Esophagus squamous epithelium (tissue), 5 donors: ENCODE measurements at regions not wholly inside any gene's neighbourhood (a gene's known extent, or its start where the extent isn't known, plus 50 kb on each side); places are given as distances from the start of the nearest gene placed in this dataset.

ENCODE experiments used
- DNase-seq: peaks from one replicate; lab custom pipeline; 2025; lab: John Stamatoyannopoulos, UW
- H3K27ac ChIP-seq, 4 donors: fragments of 200-600 bp; sonication (generic); one replicate each; pipeline ENCODE4 v1.5.1; 2016 to 2019; ENCODE audit warnings: mild to moderate bottlenecking in 1 of 4
- H3K27me3 ChIP-seq, 4 donors: fragments of 200-600 bp; sonication (generic); 1 replicate in 3 of 4; 2 replicates in 1 of 4; pipeline versions ENCODE4 v1.5.1 to v1.6.0; 2017 to 2021; ENCODE audit warnings: antibody characterized with exemption in 1 of 4
- H3K36me3 ChIP-seq, 3 donors: fragments of 200-600 bp; sonication (generic); one replicate each; pipeline ENCODE4 v1.5.1; 2016 to 2019
- H3K4me1 ChIP-seq, 3 donors: fragments of 200-600 bp; sonication (generic); one replicate each; pipeline ENCODE4 v1.5.1; 2017 to 2019
- H3K4me3 ChIP-seq, 4 donors: fragments of 200-600 bp; sonication (generic); 1 replicate in 3 of 4; 2 replicates in 1 of 4; pipeline ENCODE4 v1.5.1; 2016 to 2019; ENCODE audit warnings: mild to moderate bottlenecking in 2 of 4, moderate library complexity in 1 of 4
- H3K9me3 ChIP-seq, 3 donors: fragments of 200-600 bp; sonication (generic); one replicate each; pipeline ENCODE4 v1.5.1; 2016 to 2019
- POLR2A ChIP-seq, 4 donors: fragments of 450-650 bp; IDR thresholded peaks; one replicate each; pipeline ENCODE4 v1.6.1; 2017; ENCODE audit warnings: antibody characterized with exemption in 4 of 4, mild to moderate bottlenecking in 4 of 4, moderate library complexity in 3 of 4
- WGBS, 2 donors: methylation state at CpG; one replicate each; pipeline ENCODE4 v1.1.5; 2018; 5-methylcytosine and 5-hydroxymethylcytosine counted together
- intact Hi-C: fragments of 100-400 bp; cut with DNase I; formaldehyde crosslinking; loops from one replicate; pipeline ENCODE4 v1.15.0; 2022
- TF ChIP-seq, protein P1 (sequence below), 6 experiments: fragments of 450-650 bp in 4 of 6; fragments of 200-600 bp in 2 of 6; sonication (generic) in 2 of 6; IDR thresholded peaks; one replicate each; pipeline ENCODE4 v1.5.1; 2016 to 2019; ENCODE audit warnings: antibody characterized with exemption in 6 of 6, mild to moderate bottlenecking in 4 of 6, moderate library complexity in 4 of 6
- donor health status: DM: yes; HTN: yes; CAD: no.

- no peak for DNase-seq
- Histone ChIP-seq H3K36me3 (no peaks in the 10 kb centered on the region), H3K9me3 (no peaks in the 10 kb centered on the region), H3K4me3 (no peak overlapping the region), H3K4me1 (no peaks in the 10 kb centered on the region), H3K27ac (no peak overlapping the region), H3K27me3 (no peaks in the 10 kb centered on the region)
- WGBS, 2 donors: 86 to 96% methylated on average over 1 of the region's 1 CpG
- intact Hi-C loops: no loop called here
- TF ChIP-seq POLR2A (IDR thresholded peaks at IDR 0.05): no peak
- TF ChIP-seq, protein P1, sequence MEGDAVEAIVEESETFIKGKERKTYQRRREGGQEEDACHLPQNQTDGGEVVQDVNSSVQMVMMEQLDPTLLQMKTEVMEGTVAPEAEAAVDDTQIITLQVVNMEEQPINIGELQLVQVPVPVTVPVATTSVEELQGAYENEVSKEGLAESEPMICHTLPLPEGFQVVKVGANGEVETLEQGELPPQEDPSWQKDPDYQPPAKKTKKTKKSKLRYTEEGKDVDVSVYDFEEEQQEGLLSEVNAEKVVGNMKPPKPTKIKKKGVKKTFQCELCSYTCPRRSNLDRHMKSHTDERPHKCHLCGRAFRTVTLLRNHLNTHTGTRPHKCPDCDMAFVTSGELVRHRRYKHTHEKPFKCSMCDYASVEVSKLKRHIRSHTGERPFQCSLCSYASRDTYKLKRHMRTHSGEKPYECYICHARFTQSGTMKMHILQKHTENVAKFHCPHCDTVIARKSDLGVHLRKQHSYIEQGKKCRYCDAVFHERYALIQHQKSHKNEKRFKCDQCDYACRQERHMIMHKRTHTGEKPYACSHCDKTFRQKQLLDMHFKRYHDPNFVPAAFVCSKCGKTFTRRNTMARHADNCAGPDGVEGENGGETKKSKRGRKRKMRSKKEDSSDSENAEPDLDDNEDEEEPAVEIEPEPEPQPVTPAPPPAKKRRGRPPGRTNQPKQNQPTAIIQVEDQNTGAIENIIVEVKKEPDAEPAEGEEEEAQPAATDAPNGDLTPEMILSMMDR (IDR thresholded peaks at IDR 0.05): no peak
Measured at GRCh38 chr1:98399218-98399617, 262.3 kb upstream of the SNX7 start.

- WGBS, 2 donors: 9 to 16% methylated on average over 2 of the region's 2 CpGs
- H3K4me1 ChIP-seq: no peaks in the 10 kb centered on the region
- no peak overlapping the region for H3K27ac ChIP-seq
- no peaks in the 10 kb centered on the region for H3K36me3 ChIP-seq
- no peak for TF ChIP-seq POLR2A (IDR thresholded peaks at IDR 0.05)
- TF ChIP-seq, protein P1 (IDR thresholded peaks at IDR 0.05): no peak
- no peaks in the 10 kb centered on the region for H3K27me3 ChIP-seq
- intact Hi-C loops: no loop called here
- DNase-seq: no peak
- H3K9me3 ChIP-seq: no peaks in the 10 kb centered on the region
- H3K4me3 ChIP-seq: no peak overlapping the region
Measured at GRCh38 chr1:98398649-98399048, 262.9 kb upstream of the SNX7 start.

- intact Hi-C loops: no loop called here
- no peaks in the 10 kb centered on the region for H3K4me1 ChIP-seq
- no peak overlapping the region for H3K4me3 ChIP-seq
- no peaks in the 10 kb centered on the region for H3K36me3 ChIP-seq
- no peak for DNase-seq
- no peaks in the 10 kb centered on the region for H3K27me3 ChIP-seq
- no peak for TF ChIP-seq POLR2A (IDR thresholded peaks at IDR 0.05)
- TF ChIP-seq, protein P1 (IDR thresholded peaks at IDR 0.05): no peak
- H3K27ac ChIP-seq: no peak overlapping the region
- H3K9me3 ChIP-seq: no peaks in the 10 kb centered on the region
Measured at GRCh38 chr1:98398092-98398491, 263.4 kb upstream of the SNX7 start.

DNA sequence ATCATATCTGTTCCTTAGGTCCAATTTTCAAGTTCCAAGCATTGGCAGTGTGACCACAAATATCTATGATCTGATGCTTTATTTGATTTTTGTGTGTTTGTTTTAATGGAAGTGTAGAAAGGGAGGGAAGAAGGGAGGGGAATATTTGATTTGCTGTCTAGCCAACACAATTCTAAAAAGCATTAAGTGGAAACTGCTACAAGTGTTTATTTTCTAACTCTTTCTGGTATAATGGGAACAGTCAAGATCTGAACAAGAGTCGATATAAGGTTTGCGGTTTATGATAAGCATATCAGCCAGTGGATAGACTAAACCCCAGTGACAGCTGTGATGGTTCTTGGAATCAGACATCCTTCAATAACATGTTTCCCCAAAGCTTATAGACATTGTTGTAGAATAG, 267.8 kb upstream of the SNX7 start:
- no peaks in the 10 kb centered on the region for H3K27me3 ChIP-seq
- WGBS, 2 donors: 60 to 77% methylated on average over 2 of the region's 2 CpGs
- H3K36me3 ChIP-seq: no peaks in the 10 kb centered on the region
- no peaks in the 10 kb centered on the region for H3K4me1 ChIP-seq
- no peak overlapping the region for H3K27ac ChIP-seq
- H3K9me3 ChIP-seq: no peaks in the 10 kb centered on the region
- TF ChIP-seq, protein P1 (IDR thresholded peaks at IDR 0.05): no peak
- no peak for TF ChIP-seq POLR2A (IDR thresholded peaks at IDR 0.05)
- intact Hi-C loops: no loop called here
- DNase-seq: no peak
- H3K4me3 ChIP-seq: no peak overlapping the region

- intact Hi-C loops: no loop called here
- H3K27me3 ChIP-seq: no peaks in the 10 kb centered on the region
- DNase-seq: no peak
- no peak overlapping the region for H3K4me3 ChIP-seq
- TF ChIP-seq, protein P1 (IDR thresholded peaks at IDR 0.05): no peak
- TF ChIP-seq POLR2A (IDR thresholded peaks at IDR 0.05): no peak
- no peaks in the 10 kb centered on the region for H3K36me3 ChIP-seq
- no peaks in the 10 kb centered on the region for H3K9me3 ChIP-seq
- 78 to 90% methylated on average over 1 of the region's 1 CpG for WGBS, 2 donors
- no peak overlapping the region for H3K27ac ChIP-seq
- no peaks in the 10 kb centered on the region for H3K4me1 ChIP-seq
Measured at GRCh38 chr1:98391175-98391574, 270.3 kb upstream of the SNX7 start.
